A673 (cell line): ENCODE measurements at regions not wholly inside any gene's neighbourhood (a gene's known extent, or its start where the extent isn't known, plus 50 kb on each side); places are given as distances from the start of the nearest gene placed in this dataset.

Source experiments
- EZH2 ChIP-seq: fragments of 200-600 bp; sonication (generic); IDR thresholded peaks from 2 replicates; pipeline ENCODE4 v1.6.1; 2017; ENCODE audit warnings: borderline replicate concordance, low read depth, mild to moderate bottlenecking, mixed read lengths, antibody characterized with exemption, low read length; ENCODE audit not compliant: poor library complexity, severe bottlenecking
- TF ChIP-seq, protein P1 (sequence below): fragments of 300-800, 200-600 bp; sonication (generic); conservative IDR thresholded peaks from 2 replicates; pipeline ENCODE4 v1.5.1; 2017; ENCODE audit warnings: low read depth, mild to moderate bottlenecking, antibody characterized with exemption, low read length, moderate library complexity, mixed read lengths

DNA sequence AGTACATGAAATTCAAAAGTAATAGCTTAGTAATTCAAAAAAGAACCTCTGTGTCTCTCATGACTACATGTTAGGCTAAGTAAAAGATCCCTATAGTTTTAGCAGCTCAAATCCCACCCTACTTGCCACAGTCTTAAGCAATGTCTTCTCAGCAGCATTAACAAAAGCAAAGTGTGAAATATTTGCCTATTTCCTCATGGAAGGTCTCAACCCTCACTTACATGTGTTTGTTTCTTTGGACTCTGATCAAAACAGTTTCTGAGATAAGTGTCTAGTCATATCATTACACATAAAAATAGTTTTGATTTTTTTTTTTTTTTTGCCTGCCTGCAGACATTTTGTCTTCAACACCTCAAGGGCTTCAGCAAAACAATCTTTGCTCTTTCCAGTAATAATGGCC, 310.5 kb downstream of the CETN3 start:
- TF ChIP-seq EZH2: no peak
- TF ChIP-seq, protein P1, sequence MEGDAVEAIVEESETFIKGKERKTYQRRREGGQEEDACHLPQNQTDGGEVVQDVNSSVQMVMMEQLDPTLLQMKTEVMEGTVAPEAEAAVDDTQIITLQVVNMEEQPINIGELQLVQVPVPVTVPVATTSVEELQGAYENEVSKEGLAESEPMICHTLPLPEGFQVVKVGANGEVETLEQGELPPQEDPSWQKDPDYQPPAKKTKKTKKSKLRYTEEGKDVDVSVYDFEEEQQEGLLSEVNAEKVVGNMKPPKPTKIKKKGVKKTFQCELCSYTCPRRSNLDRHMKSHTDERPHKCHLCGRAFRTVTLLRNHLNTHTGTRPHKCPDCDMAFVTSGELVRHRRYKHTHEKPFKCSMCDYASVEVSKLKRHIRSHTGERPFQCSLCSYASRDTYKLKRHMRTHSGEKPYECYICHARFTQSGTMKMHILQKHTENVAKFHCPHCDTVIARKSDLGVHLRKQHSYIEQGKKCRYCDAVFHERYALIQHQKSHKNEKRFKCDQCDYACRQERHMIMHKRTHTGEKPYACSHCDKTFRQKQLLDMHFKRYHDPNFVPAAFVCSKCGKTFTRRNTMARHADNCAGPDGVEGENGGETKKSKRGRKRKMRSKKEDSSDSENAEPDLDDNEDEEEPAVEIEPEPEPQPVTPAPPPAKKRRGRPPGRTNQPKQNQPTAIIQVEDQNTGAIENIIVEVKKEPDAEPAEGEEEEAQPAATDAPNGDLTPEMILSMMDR: no peak
